Loucy (cell line): ENCODE measurements at regions not wholly inside any gene's neighbourhood (a gene's known extent, or its start where the extent isn't known, plus 50 kb on each side); places are given as distances from the start of the nearest gene placed in this dataset.

Experiments used
- CTCF ChIP-seq: fragments of 200-600 bp; sonication (generic); conservative IDR thresholded peaks from 2 replicates; pipeline ENCODE4 v1.5.1; 2014; ENCODE audit warnings: mild to moderate bottlenecking, antibody characterized with exemption, low read length
- EZH2phosphoT487 ChIP-seq: fragments of 200-600 bp; IDR thresholded peaks from 2 replicates; pipeline ENCODE4 v1.6.1; 2018; ENCODE audit warnings: antibody characterized with exemption, mild to moderate bottlenecking, moderate library complexity, borderline replicate concordance

GRCh38 chr2:122747670-122748069, 992.2 kb downstream of the TSN start:
- no peak for TF ChIP-seq CTCF
- no peak for TF ChIP-seq EZH2phosphoT487
